IPS-20b (cell line): ENCODE measurements at regions not wholly inside any gene's neighbourhood (a gene's known extent, or its start where the extent isn't known, plus 50 kb on each side); places are given as distances from the start of the nearest gene placed in this dataset.

Source experiments
- H3K27ac ChIP-seq: one replicate; pipeline ENCODE4 v1.5.1; 2013; ENCODE audit warnings: low read length
- H3K27me3 ChIP-seq: 2 replicates; pipeline ENCODE4 v1.6.1; 2013; ENCODE audit warnings: mild to moderate bottlenecking, low read length, inconsistent platforms; ENCODE audit not compliant: insufficient read depth
- H3K36me3 ChIP-seq: 2 replicates; pipeline ENCODE4 v1.6.1; 2013; ENCODE audit warnings: low read depth, mild to moderate bottlenecking, inconsistent platforms, low read length, moderate library complexity; ENCODE audit not compliant: insufficient read depth
- H3K4me1 ChIP-seq: 2 replicates; pipeline ENCODE4 v1.6.1; 2013; ENCODE audit warnings: mild to moderate bottlenecking, control low read depth, inconsistent platforms, low read length, moderate library complexity; ENCODE audit not compliant: insufficient read depth
- H3K4me3 ChIP-seq: 2 replicates; pipeline ENCODE4 v1.5.1; 2013; ENCODE audit warnings: mild to moderate bottlenecking, low read length, inconsistent platforms
- H3K9ac ChIP-seq: 2 replicates; pipeline ENCODE4 v1.6.1; 2013; ENCODE audit warnings: low read depth, mild to moderate bottlenecking, inconsistent platforms, low read length, moderate library complexity
- H3K9me3 ChIP-seq: 2 replicates; pipeline ENCODE4 v1.6.1; 2013; ENCODE audit warnings: mild to moderate bottlenecking, low read depth, low read length, inconsistent platforms; ENCODE audit not compliant: insufficient read depth

- no peak overlapping the region for H3K27ac ChIP-seq
- H3K4me3 ChIP-seq, result no peak overlapping the region
These were observed 151.9 kb upstream of the PFKP start for GRCh38 chr10:2915412-2915811.

GRCh38 chr10:2914741-2915140, 152.6 kb upstream of the PFKP start:
- Histone ChIP-seq H3K9me3 (no peaks in the 10 kb centered on the region), H3K36me3 (no peaks in the 10 kb centered on the region), H3K27ac (no peak overlapping the region), H3K27me3 (no peaks in the 10 kb centered on the region), H3K4me3 (no peak overlapping the region), H3K9ac (no peak overlapping the region), H3K4me1 (peaks cover 8% of the 10 kb centered on the region; the same call in 1 of the 2 replicates)

More at GRCh38 chr10:2915412-2915811, 151.9 kb upstream of the PFKP start:
- H3K27me3 ChIP-seq, result no peaks in the 10 kb centered on the region
- no peaks in the 10 kb centered on the region for H3K36me3 ChIP-seq
- H3K9me3 ChIP-seq, result no peaks in the 10 kb centered on the region
- no peak overlapping the region for H3K9ac ChIP-seq
- H3K4me1 ChIP-seq, result peaks cover 8% of the 10 kb centered on the region; the same call in 1 of the 2 replicates

GRCh38 chr10:2913474-2913873, 153.9 kb upstream of the PFKP start:
- no peaks in the 10 kb centered on the region for H3K36me3 ChIP-seq
- H3K27me3 ChIP-seq, result no peaks in the 10 kb centered on the region
- peaks cover 4% of the 10 kb centered on the region; the same call in 1 of the 2 replicates for H3K4me1 ChIP-seq

GRCh38 chr10:2910656-2911055, 156.7 kb upstream of the PFKP start:
- Histone ChIP-seq H3K4me1 (no peaks in the 10 kb centered on the region), H3K4me3 (no peak overlapping the region), H3K36me3 (no peaks in the 10 kb centered on the region), H3K9me3 (no peaks in the 10 kb centered on the region), H3K27ac (no peak overlapping the region), H3K27me3 (no peaks in the 10 kb centered on the region), H3K9ac (no peak overlapping the region)

More at GRCh38 chr10:2913474-2913873, 153.9 kb upstream of the PFKP start:
- H3K9ac ChIP-seq, result no peak overlapping the region
- no peaks in the 10 kb centered on the region for H3K9me3 ChIP-seq
- H3K27ac ChIP-seq, result no peak overlapping the region
- no peak overlapping the region for H3K4me3 ChIP-seq

- Histone ChIP-seq H3K4me3 (no peak overlapping the region), H3K27ac (no peak overlapping the region), H3K4me1 (no peaks in the 10 kb centered on the region), H3K36me3 (no peaks in the 10 kb centered on the region), H3K27me3 (no peaks in the 10 kb centered on the region), H3K9ac (no peak overlapping the region), H3K9me3 (no peaks in the 10 kb centered on the region)
These were observed 157.4 kb upstream of the PFKP start for GRCh38 chr10:2909921-2910320.

GRCh38 chr10:2908851-2909630, 158.3 kb upstream of the PFKP start:
- no peak overlapping the region for H3K9ac ChIP-seq

GRCh38 chr10:2906974-2907373, 160.4 kb upstream of the PFKP start:
- H3K27ac ChIP-seq, result no peak overlapping the region

More at GRCh38 chr10:2908851-2909630, 158.3 kb upstream of the PFKP start:
- Histone ChIP-seq H3K36me3 (no peaks in the 10 kb centered on the region), H3K9me3 (no peaks in the 10 kb centered on the region), H3K27ac (no peak overlapping the region), H3K27me3 (no peaks in the 10 kb centered on the region), H3K4me1 (no peaks in the 10 kb centered on the region), H3K4me3 (no peak overlapping the region)

GRCh38 chr10:2905851-2906250, 161.5 kb upstream of the PFKP start:
- Histone ChIP-seq H3K4me3 (no peak overlapping the region), H3K4me1 (no peaks in the 10 kb centered on the region), H3K9ac (no peak overlapping the region), H3K27ac (no peak overlapping the region), H3K9me3 (no peaks in the 10 kb centered on the region), H3K36me3 (no peaks in the 10 kb centered on the region), H3K27me3 (no peaks in the 10 kb centered on the region)

More at GRCh38 chr10:2906974-2907373, 160.4 kb upstream of the PFKP start:
- Histone ChIP-seq H3K4me3 (no peak overlapping the region), H3K9me3 (no peaks in the 10 kb centered on the region), H3K36me3 (no peaks in the 10 kb centered on the region), H3K4me1 (no peaks in the 10 kb centered on the region), H3K9ac (no peak overlapping the region), H3K27me3 (no peaks in the 10 kb centered on the region)

GRCh38 chr10:2900530-2900929, 166.8 kb upstream of the PFKP start:
- Histone ChIP-seq H3K9me3 (no peaks in the 10 kb centered on the region), H3K27me3 (no peaks in the 10 kb centered on the region), H3K4me3 (no peak overlapping the region), H3K27ac (no peak overlapping the region), H3K36me3 (no peaks in the 10 kb centered on the region), H3K4me1 (no peaks in the 10 kb centered on the region), H3K9ac (no peak overlapping the region)

GRCh38 chr10:2899246-2899951, 167.9 kb upstream of the PFKP start:
- no peak overlapping the region for H3K9ac ChIP-seq

GRCh38 chr10:2898509-2898860, 168.9 kb upstream of the PFKP start:
- H3K4me1 ChIP-seq, result no peaks in the 10 kb centered on the region
- no peak overlapping the region for H3K4me3 ChIP-seq
- H3K27me3 ChIP-seq, result no peaks in the 10 kb centered on the region
- no peaks in the 10 kb centered on the region for H3K36me3 ChIP-seq
- H3K9ac ChIP-seq, result no peak overlapping the region
- H3K27ac ChIP-seq, result no peak overlapping the region
- H3K9me3 ChIP-seq, result no peaks in the 10 kb centered on the region

More at GRCh38 chr10:2899246-2899951, 167.9 kb upstream of the PFKP start:
- no peak overlapping the region for H3K27ac ChIP-seq
- no peaks in the 10 kb centered on the region for H3K9me3 ChIP-seq
- H3K36me3 ChIP-seq, result no peaks in the 10 kb centered on the region
- no peaks in the 10 kb centered on the region for H3K4me1 ChIP-seq
- H3K27me3 ChIP-seq, result no peaks in the 10 kb centered on the region
- H3K4me3 ChIP-seq, result no peak overlapping the region
